ENCODE measurements at regions not wholly inside any gene's neighbourhood (a gene's known extent, or its start where the extent isn't known, plus 50 kb on each side); places are given as distances from the start of the nearest gene placed in this dataset.

GRCh38 chr7:67391168-67391567, 394.5 kb downstream of the TYW1 start:
- Histone ChIP-seq H3K4me1 (ENCODE audit: control insufficient read depth, insufficient read depth, low read depth, low read length) (peaks cover 1% of the 10 kb centered on the region), H3K9ac (ENCODE audit: low read length) (no peak overlapping the region), H2BK5ac (ENCODE audit: low read depth, low read length, poor library complexity, severe bottlenecking) (no peak overlapping the region), H2BK15ac (ENCODE audit: low read depth, poor library complexity, severe bottlenecking) (no peak overlapping the region), H3K4me2 (ENCODE audit: low read length, poor library complexity, severe bottlenecking) (no peak overlapping the region), H4K91ac (ENCODE audit: low read length) (no peak overlapping the region), H3K27ac (ENCODE audit: low read length, poor library complexity, severe bottlenecking) (no peak overlapping the region), H3K36me3 (ENCODE audit: control insufficient read depth in 1 of 2, insufficient read depth in 2 of 2, low read depth in 1 of 2, low read length in 2 of 2) (no peaks in the 10 kb centered on the region), H3K79me1 (replicated peaks; ENCODE audit: low read length, poor library complexity, severe bottlenecking) (no peaks in the 10 kb centered on the region), H2BK12ac (ENCODE audit: low read length in 2 of 2) (no peak overlapping the region), H3K23ac (ENCODE audit: low read length in 2 of 2) (no peak overlapping the region), H3K4ac (ENCODE audit: low read depth in 1 of 2, low read length in 2 of 2) (no peak overlapping the region), H3K27me3 (ENCODE audit: control insufficient read depth in 1 of 2, insufficient read depth in 1 of 2, low read length in 2 of 2) (peaks cover 0 to 2% of the 10 kb centered on the region in 2 experiments), H3K4me3 (ENCODE audit: insufficient read depth in 1 of 2, low read depth in 1 of 2, low read length in 2 of 2) (no peak overlapping the region), H3K9me3 (ENCODE audit: control insufficient read depth, low read length) (no peaks in the 10 kb centered on the region), H2BK120ac (ENCODE audit: low read depth, low read length) (no peak overlapping the region), H2AFZ (ENCODE audit: low read depth, low read length) (no peak overlapping the region), H2AK5ac (ENCODE audit: low read length, severe bottlenecking) (no peak overlapping the region), H3K18ac (ENCODE audit: low read depth in 1 of 2, low read length in 2 of 2) (no peak overlapping the region), H3K14ac (ENCODE audit: low read length in 2 of 2) (no peak overlapping the region), H4K8ac (ENCODE audit: low read length) (no peak overlapping the region)
- no peak for DNase-seq
- 72% methylated on average over 19 of the region's 19 CpGs for WGBS

DNA sequence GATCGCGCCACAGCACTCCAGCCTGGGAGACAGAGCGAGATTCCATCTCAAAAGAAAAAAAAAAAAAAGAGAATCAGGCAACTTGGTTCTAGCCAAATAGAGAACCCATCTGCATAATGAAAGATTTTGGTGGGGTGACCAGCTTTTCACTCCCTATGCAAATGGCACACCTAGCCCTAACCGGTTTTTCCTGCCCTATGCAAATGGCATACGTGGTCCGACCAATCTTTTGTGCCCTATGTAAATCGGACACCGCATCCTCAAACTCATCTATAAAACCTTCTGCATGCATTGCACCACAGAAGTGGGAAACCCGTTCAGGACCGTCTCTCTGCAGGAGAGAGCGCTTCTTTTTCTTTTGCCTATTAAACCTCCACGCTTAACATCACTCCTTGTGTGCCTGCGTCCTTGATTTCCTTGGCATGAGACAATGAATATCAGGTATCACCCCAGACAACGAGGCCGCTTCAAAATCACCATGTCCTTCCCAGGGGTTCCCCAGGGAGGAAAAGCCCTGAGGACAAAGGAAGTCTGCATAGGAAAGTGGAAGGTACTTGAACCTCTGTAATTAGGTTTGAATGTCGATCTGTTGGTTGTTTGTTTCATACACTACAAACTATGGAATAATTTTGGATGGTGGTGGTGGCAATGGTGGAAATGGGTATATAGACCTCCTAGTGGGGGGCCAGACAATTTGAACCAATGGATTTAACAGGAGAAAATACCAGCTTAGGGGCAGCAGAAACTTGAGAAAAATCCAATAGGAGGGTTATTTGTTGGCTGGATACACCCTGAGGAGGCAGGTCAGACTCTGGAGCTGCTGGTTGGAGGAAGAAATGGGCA, 396.2 kb downstream of the TYW1 start:
- no peak overlapping the region for H2BK12ac ChIP-seq (ENCODE audit: low read length in 2 of 2)
- no peak overlapping the region for H2AFZ ChIP-seq (ENCODE audit: low read depth, low read length)
- H3K36me3 ChIP-seq (ENCODE audit: control insufficient read depth in 1 of 2, insufficient read depth in 2 of 2, low read depth in 1 of 2, low read length in 2 of 2) = no peaks in the 10 kb centered on the region

DNA sequence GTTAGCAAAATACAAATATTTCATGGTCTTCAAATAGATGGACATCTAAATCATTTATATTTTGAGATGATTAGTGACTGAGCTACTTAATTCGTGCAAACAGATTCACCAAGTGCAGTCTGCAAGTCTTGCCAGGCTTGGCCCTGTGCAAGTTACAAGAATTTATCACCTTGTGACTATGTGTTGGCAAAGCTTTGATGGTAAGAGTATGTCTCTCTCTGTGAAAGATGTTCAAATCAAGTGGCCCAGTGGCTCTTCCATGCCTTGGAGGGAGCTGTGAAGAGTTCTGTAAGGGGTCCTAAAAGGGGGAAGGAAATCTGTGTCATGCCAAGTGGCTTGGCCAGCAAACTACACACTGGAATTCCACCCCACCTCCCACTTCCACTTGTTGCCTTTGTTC, 397.3 kb downstream of the TYW1 start:
- Histone ChIP-seq H2BK12ac (ENCODE audit: low read length in 2 of 2) (no peak overlapping the region), H3K18ac (ENCODE audit: low read depth in 1 of 2, low read length in 2 of 2) (no peak overlapping the region), H3K9me3 (ENCODE audit: control insufficient read depth, low read length) (no peaks in the 10 kb centered on the region), H3K27me3 (ENCODE audit: control insufficient read depth in 1 of 2, insufficient read depth in 1 of 2, low read length in 2 of 2) (peaks cover 0 to 2% of the 10 kb centered on the region in 2 experiments), H3K79me1 (replicated peaks; ENCODE audit: low read length, poor library complexity, severe bottlenecking) (no peaks in the 10 kb centered on the region), H4K8ac (ENCODE audit: low read length) (no peak overlapping the region), H3K4me2 (ENCODE audit: low read length, poor library complexity, severe bottlenecking) (no peak overlapping the region), H2BK120ac (ENCODE audit: low read depth, low read length) (no peak overlapping the region), H3K36me3 (ENCODE audit: control insufficient read depth in 1 of 2, insufficient read depth in 2 of 2, low read depth in 1 of 2, low read length in 2 of 2) (no peaks in the 10 kb centered on the region), H2BK5ac (ENCODE audit: low read depth, low read length, poor library complexity, severe bottlenecking) (no peak overlapping the region), H4K91ac (ENCODE audit: low read length) (no peak overlapping the region), H3K4me3 (ENCODE audit: insufficient read depth in 1 of 2, low read depth in 1 of 2, low read length in 2 of 2) (no peak overlapping the region), H2BK15ac (ENCODE audit: low read depth, poor library complexity, severe bottlenecking) (no peak overlapping the region), H3K14ac (ENCODE audit: low read length in 2 of 2) (no peak overlapping the region), H2AFZ (ENCODE audit: low read depth, low read length) (no peak overlapping the region), H3K9ac (ENCODE audit: low read length) (no peak overlapping the region), H3K27ac (ENCODE audit: low read length, poor library complexity, severe bottlenecking) (no peak overlapping the region), H3K4me1 (ENCODE audit: control insufficient read depth, insufficient read depth, low read depth, low read length) (peaks cover 1% of the 10 kb centered on the region), H3K23ac (ENCODE audit: low read length in 2 of 2) (no peak overlapping the region), H2AK5ac (ENCODE audit: low read length, severe bottlenecking) (no peak overlapping the region), H3K4ac (ENCODE audit: low read depth in 1 of 2, low read length in 2 of 2) (no peak overlapping the region)
- no peak for DNase-seq
- WGBS = 38% methylated on average over 1 of the region's 1 CpG

More for the DNA sequence above, 396.2 kb downstream of the TYW1 start:
- no peak overlapping the region for H3K4me2 ChIP-seq (ENCODE audit: low read length, poor library complexity, severe bottlenecking)
- no peak overlapping the region for H3K4me3 ChIP-seq (ENCODE audit: insufficient read depth in 1 of 2, low read depth in 1 of 2, low read length in 2 of 2)
- no peak overlapping the region for H3K18ac ChIP-seq (ENCODE audit: low read depth in 1 of 2, low read length in 2 of 2)
- WGBS = 52% methylated on average over 16 of the region's 16 CpGs
- no peak overlapping the region for H4K8ac ChIP-seq (ENCODE audit: low read length)
- H2AK5ac ChIP-seq (ENCODE audit: low read length, severe bottlenecking) = no peak overlapping the region
- H4K91ac ChIP-seq (ENCODE audit: low read length) = no peak overlapping the region
- H2BK5ac ChIP-seq (ENCODE audit: low read depth, low read length, poor library complexity, severe bottlenecking) = no peak overlapping the region
- no peaks in the 10 kb centered on the region for H3K79me1 ChIP-seq (replicated peaks; ENCODE audit: low read length, poor library complexity, severe bottlenecking)
- H3K14ac ChIP-seq (ENCODE audit: low read length in 2 of 2) = no peak overlapping the region
- H3K9ac ChIP-seq (ENCODE audit: low read length) = no peak overlapping the region
- no peak overlapping the region for H3K4ac ChIP-seq (ENCODE audit: low read depth in 1 of 2, low read length in 2 of 2)
- no peak overlapping the region for H2BK15ac ChIP-seq (ENCODE audit: low read depth, poor library complexity, severe bottlenecking)
- H3K9me3 ChIP-seq (ENCODE audit: control insufficient read depth, low read length) = no peaks in the 10 kb centered on the region
- no peak for DNase-seq
- peaks cover 0 to 2% of the 10 kb centered on the region in 2 experiments for H3K27me3 ChIP-seq (ENCODE audit: control insufficient read depth in 1 of 2, insufficient read depth in 1 of 2, low read length in 2 of 2)
- H3K23ac ChIP-seq (ENCODE audit: low read length in 2 of 2) = no peak overlapping the region
- H2BK120ac ChIP-seq (ENCODE audit: low read depth, low read length) = no peak overlapping the region
- H3K27ac ChIP-seq (ENCODE audit: low read length, poor library complexity, severe bottlenecking) = no peak overlapping the region
- peaks cover 1% of the 10 kb centered on the region for H3K4me1 ChIP-seq (ENCODE audit: control insufficient read depth, insufficient read depth, low read depth, low read length)

- WGBS = 79% methylated on average over 7 of the region's 7 CpGs
- H3K4me2 ChIP-seq (ENCODE audit: low read length, poor library complexity, severe bottlenecking) = no peak overlapping the region
Measured at GRCh38 chr7:67398916-67399315, 402.3 kb downstream of the TYW1 start.

More at GRCh38 chr7:67398916-67399315, 402.3 kb downstream of the TYW1 start:
- Histone ChIP-seq H3K27ac (ENCODE audit: low read length, poor library complexity, severe bottlenecking) (no peak overlapping the region), H3K4ac (ENCODE audit: low read depth in 1 of 2, low read length in 2 of 2) (no peak overlapping the region), H4K91ac (ENCODE audit: low read length) (no peak overlapping the region), H3K36me3 (ENCODE audit: control insufficient read depth in 1 of 2, insufficient read depth in 2 of 2, low read depth in 1 of 2, low read length in 2 of 2) (no peaks in the 10 kb centered on the region), H2BK15ac (ENCODE audit: low read depth, poor library complexity, severe bottlenecking) (no peak overlapping the region), H2AK5ac (ENCODE audit: low read length, severe bottlenecking) (no peak overlapping the region), H3K9ac (ENCODE audit: low read length) (no peak overlapping the region), H2BK5ac (ENCODE audit: low read depth, low read length, poor library complexity, severe bottlenecking) (no peak overlapping the region), H3K4me3 (ENCODE audit: insufficient read depth in 1 of 2, low read depth in 1 of 2, low read length in 2 of 2) (no peak overlapping the region), H3K18ac (ENCODE audit: low read depth in 1 of 2, low read length in 2 of 2) (no peak overlapping the region), H3K27me3 (ENCODE audit: control insufficient read depth in 1 of 2, insufficient read depth in 1 of 2, low read length in 2 of 2) (no peaks in the 10 kb centered on the region), H3K4me1 (ENCODE audit: control insufficient read depth, insufficient read depth, low read depth, low read length) (peaks cover 1% of the 10 kb centered on the region), H2AFZ (ENCODE audit: low read depth, low read length) (no peak overlapping the region), H2BK12ac (ENCODE audit: low read length in 2 of 2) (no peak overlapping the region), H3K23ac (ENCODE audit: low read length in 2 of 2) (no peak overlapping the region), H2BK120ac (ENCODE audit: low read depth, low read length) (no peak overlapping the region), H3K79me1 (replicated peaks; ENCODE audit: low read length, poor library complexity, severe bottlenecking) (no peaks in the 10 kb centered on the region), H4K8ac (ENCODE audit: low read length) (no peak overlapping the region), H3K9me3 (ENCODE audit: control insufficient read depth, low read length) (peaks cover 9% of the 10 kb centered on the region), H3K14ac (ENCODE audit: low read length in 2 of 2) (no peak overlapping the region)
- no peak for DNase-seq
